ENCODE measurements at regions not wholly inside any gene's neighbourhood (a gene's known extent, or its start where the extent isn't known, plus 50 kb on each side); places are given as distances from the start of the nearest gene placed in this dataset.
"Not testable (repeated sequence)": the region's sequence is repeated elsewhere in the genome, so short reads cannot be mapped to it uniquely, and the experiment has no call there.

DNA sequence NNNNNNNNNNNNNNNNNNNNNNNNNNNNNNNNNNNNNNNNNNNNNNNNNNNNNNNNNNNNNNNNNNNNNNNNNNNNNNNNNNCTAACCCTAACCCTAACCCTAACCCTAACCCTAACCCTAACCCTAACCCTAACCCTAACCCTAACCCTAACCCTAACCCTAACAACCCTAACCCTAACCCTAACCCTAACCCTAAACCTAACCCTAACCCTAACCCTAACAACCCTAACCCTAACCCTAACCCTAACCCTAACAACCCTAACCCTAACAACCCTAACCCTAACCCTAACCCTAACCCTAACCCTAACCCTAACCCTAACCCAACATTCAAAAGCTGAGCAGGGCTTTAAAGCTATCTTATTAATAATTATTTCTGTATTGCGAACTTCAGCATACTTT lies 182.5 kb upstream of the FAM20C start:
- H3K27ac Mint-ChIP-seq; H3K9me3 Mint-ChIP-seq; H3K36me3 Mint-ChIP-seq; DNase-seq (ENCODE audit: low spot score in 2 of 2); ATAC-seq: not testable (repeated sequence)

DNA sequence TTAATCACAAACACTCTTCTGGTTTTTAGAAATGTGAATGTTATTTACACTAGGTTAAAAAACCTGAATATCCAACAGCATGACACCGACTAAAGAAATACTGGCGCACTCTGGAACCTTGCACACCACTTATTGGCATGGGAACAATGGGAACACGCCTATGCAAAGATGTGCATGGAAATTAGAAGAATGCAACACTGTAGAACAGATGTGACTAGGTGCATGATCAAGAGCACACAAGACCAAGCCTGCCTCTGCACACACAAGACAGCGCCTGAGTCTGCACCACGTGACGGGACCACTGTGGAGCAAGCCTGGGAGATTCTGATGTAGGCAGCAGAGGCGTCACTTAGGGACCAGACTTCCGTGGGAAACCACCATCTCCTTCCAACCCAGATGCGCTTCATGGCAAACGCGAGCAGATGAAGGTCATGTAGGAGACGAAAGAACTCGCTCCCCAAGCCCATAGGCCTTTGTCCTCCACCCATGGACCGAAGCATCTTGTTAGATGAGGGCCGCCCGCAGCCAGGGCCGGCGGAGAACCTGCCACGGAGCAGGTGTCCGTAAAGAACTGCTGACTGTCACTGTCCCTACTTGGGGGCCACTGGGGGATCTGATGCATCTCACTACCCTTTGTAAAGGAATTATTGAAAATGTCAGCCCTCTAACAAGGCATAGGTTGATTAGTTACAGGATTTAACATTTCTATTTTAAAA lies 159.6 kb upstream of the FAM20C start:
- ATAC-seq; DNase-seq (ENCODE audit: low spot score in 2 of 2); H3K36me3 Mint-ChIP-seq; H3K9me3 Mint-ChIP-seq; H3K27ac Mint-ChIP-seq: not testable (repeated sequence)

DNA sequence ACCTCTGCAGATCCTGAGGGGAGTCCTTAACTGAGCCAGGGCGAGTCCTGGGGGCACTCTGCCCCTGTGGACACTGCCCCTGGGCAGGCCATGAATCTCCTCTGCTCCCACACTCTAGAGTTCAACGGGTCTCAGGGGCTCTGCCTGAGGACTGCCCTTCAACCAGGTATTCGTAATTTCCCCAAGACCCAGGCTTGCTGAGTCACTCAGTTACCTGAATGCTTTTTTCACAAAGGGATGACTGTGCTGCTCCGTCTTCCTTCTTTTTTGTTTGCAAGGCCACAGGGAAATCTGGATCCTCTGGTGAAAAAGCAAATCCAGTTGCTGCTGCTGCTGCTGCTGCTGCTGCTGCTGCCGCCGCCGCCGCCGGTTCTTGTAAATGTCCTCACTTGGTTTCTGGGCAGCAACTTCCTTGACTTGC lies 157.2 kb upstream of the FAM20C start:
- not testable (repeated sequence) for H3K27ac Mint-ChIP-seq; ATAC-seq; H3K36me3 Mint-ChIP-seq; DNase-seq (ENCODE audit: low spot score in 2 of 2); H3K9me3 Mint-ChIP-seq

GRCh38 chr7:36539-36938 lies 155.8 kb upstream of the FAM20C start:
- not testable (repeated sequence) for H3K36me3 Mint-ChIP-seq; ATAC-seq; H3K27ac Mint-ChIP-seq; H3K9me3 Mint-ChIP-seq; DNase-seq (ENCODE audit: low spot score in 2 of 2)

GRCh38 chr7:37656-38055 lies 154.7 kb upstream of the FAM20C start:
- not testable (repeated sequence) for H3K27ac Mint-ChIP-seq; H3K36me3 Mint-ChIP-seq; H3K9me3 Mint-ChIP-seq; ATAC-seq; DNase-seq (ENCODE audit: low spot score in 2 of 2)

DNA sequence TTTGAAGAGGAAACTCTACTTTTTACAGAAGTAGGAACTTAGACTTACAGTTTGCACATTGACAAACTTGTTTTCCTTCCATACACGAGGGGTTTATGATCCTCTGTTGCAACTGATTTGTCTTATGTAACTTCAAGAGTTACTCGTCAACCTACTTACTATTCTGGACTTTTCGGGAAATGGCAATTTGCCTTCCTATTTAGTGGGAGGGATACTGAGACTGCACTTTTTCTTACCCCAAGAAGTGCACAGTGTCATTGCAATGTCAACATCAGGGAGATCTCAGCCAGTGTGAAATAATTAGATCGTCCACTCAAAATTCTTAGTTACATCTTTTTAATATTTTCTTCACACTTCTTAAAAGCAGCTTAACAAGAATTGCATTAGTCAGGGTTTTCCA lies 153.9 kb upstream of the FAM20C start:
- not testable (repeated sequence) for DNase-seq (ENCODE audit: low spot score in 2 of 2); H3K36me3 Mint-ChIP-seq; ATAC-seq; H3K9me3 Mint-ChIP-seq; H3K27ac Mint-ChIP-seq

DNA sequence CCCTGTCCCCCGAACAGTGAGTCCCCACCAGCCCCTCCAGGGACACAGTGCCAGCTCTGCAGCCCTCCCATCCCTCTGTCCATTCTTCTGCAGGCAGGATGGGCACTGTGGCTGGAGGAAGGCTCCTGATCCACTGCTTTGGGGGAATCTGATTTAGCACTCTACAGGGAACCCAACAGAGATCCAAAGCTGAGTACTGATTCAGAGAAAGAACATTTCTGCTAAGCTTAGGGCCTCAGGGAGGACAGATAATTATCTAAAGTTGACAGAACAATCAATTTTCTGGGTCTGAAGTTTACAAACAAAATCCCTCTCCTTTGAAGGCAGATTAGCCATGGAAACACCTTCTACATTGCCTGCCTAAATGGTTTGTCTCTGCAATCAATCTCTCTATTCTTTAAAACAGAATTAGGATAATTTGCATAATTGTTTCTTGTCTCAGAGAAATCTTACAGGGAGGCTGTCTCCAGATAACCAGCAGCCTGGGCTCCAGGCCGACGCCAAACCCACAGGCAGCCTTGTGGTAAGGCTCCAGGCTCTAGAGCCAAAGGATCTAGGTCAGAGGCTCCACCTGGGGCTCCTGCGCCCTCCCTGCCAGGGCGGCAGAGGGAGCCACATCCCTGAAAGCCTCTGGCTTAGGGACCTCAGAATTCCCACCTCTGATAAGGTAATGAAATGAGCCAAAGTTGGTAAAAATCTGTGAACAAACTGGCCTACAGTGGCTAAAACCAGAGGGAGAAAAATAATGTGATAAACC lies 152.2 kb upstream of the FAM20C start:
- not testable (repeated sequence) for H3K27ac Mint-ChIP-seq; H3K36me3 Mint-ChIP-seq; DNase-seq (ENCODE audit: low spot score in 2 of 2); ATAC-seq; H3K9me3 Mint-ChIP-seq

DNA sequence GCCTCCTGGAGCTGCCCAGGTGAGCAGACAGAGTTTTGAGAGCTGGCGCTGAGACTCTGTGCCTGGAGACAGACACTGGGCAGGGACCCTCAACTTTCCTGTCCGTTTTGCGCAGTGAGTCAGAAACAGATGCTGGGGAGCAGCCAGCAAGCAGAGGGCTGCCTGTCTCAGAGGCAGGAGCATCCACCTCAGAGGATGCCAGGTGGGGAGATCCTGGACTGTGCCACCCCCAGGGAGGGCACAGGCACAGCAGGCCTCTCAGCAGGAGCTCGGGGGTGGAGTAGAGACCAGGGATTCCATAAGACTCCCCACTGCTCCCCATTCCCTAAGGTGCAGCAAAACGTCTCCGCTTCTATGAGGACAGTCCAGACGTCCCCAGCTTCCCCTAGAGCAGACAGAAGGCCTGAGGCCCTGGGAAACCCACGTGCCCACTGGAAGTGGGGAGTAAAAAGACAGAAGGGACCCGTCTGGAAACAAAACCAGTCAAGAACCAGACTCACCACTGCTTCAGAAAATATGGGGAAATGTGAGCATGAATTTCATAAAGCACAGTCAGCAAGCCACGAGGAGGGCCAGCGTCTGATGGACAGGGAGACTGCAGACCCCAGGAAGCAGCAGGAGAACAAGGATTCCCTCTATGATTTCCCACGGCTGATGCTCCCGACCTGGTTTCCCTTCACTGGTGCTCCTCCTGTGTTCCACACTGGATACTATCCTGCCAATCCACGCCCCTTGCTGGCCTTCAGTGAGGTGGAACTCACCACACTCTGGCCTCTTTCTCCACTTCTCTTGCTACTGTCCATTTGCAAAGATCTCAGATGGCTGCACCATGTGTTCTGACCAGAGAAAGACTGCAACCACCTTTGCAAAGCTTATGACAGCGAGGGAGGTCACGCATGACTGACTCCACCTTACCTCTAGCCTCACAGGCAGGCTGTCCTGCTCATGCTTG lies 151.3 kb upstream of the FAM20C start:
- no peak overlapping the region for H3K27ac Mint-ChIP-seq

DNA sequence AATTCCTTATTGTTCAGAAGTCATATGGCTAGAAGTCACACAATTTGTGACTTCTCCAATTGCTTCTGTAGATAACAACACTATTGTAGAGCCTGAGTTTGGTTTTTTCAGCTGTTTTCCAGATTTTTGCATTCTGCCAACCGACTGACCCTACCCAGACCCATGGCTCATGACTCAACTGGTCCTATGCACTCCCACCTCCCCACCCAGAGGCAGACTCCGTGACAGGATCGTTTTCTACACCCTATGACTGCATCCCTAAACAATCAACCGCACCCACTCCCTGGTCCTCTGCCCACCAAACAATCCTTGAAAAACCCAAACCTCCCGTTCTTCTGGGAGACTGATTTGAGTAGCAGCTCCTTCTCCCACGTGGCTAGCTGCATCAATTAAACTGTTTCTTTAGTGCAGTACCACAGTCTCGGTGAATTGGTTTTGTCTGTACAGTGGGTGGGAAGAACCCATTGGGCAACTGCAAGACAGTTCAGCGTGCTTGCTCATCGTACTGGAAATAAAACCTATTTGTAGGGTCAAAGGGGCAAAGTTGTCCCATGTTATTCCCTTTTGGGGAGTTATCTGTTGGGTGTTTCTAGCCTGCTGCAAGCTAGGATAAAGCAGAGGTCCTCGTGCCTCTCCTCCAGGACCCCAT lies 150.3 kb upstream of the FAM20C start:
- Mint-ChIP-seq H3K9me3 (no peaks in the 10 kb centered on the region), H3K27ac (no peak overlapping the region), H3K36me3 (no peaks in the 10 kb centered on the region)
- no peak for DNase-seq (ENCODE audit: low spot score in 2 of 2)
- no peak for ATAC-seq

More for the DNA sequence above, 151.3 kb upstream of the FAM20C start:
- ATAC-seq (no peak), DNase-seq (ENCODE audit: low spot score in 2 of 2) (peak in 1 of 2 donors; percentile 1)
- Mint-ChIP-seq H3K9me3 (no peaks in the 10 kb centered on the region), H3K36me3 (no peaks in the 10 kb centered on the region)

GRCh38 chr7:43791-44540 lies 148.4 kb upstream of the FAM20C start:
- no peak for DNase-seq (ENCODE audit: low spot score in 2 of 2)
- no peak for ATAC-seq
- H3K27ac Mint-ChIP-seq = no peak overlapping the region
- no peaks in the 10 kb centered on the region for H3K36me3 Mint-ChIP-seq
- H3K9me3 Mint-ChIP-seq = no peaks in the 10 kb centered on the region

DNA sequence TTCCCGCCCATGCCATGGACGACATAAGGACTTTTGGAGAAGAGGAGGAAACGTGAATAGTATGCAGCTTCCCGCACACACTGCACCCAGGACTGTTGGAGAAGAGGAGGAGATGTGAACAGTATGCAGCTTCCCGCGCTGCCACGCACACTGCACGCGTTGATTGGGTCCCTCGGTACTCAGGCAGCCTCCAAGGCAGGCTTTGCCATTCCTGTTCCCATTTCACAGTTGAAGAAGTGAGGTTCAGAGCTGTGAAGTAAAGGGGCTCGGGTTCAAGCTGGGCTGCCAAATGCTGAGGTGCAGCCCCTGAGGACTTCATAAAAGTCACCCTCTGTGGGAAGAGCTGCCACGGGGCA lies 147.9 kb upstream of the FAM20C start:
- ATAC-seq = no peak
- Mint-ChIP-seq H3K36me3 (no peaks in the 10 kb centered on the region), H3K9me3 (no peaks in the 10 kb centered on the region), H3K27ac (no peak overlapping the region)
- no peak for DNase-seq (ENCODE audit: low spot score in 2 of 2)

GRCh38 chr7:45106-46090 lies 147.0 kb upstream of the FAM20C start:
- no peak for DNase-seq (ENCODE audit: low spot score in 2 of 2)
- Mint-ChIP-seq H3K9me3 (no peaks in the 10 kb centered on the region), H3K36me3 (no peaks in the 10 kb centered on the region), H3K27ac (no peak overlapping the region)
- ATAC-seq = peak; percentile 49 to 67

DNA sequence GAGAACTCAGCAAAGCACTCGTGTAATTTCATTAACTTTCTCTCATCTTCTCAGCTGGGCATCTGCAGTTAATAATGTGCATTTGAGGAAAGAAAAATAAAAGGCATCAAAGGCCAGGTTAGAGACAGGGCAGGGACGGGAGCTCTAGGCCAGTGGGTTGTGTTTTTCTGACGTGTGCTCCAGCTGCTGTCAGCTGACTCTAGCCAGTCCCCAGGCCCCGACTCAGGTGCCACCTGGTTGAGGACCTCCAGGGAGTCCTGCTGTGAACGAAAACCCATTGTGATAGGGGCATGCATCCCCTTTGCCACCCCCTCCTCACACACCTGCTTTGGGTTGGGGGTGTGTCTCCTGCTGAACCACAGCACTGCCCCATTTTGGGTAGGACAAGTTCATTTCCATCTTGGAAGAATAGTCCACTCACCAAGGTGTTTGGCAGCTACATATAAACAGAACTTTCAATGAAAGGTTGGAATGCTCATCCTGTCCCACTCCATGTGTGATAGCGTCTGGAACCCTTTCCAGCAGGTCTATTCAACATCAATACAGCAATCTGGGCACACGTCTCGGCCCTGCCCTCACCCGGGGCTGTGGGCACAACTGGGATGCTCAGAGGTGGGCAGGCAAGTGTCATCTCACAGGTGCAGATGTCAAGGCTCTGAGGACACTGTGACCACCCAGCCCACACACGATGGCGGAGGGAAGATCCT lies 146.1 kb upstream of the FAM20C start:
- no peaks in the 10 kb centered on the region for H3K9me3 Mint-ChIP-seq
- ATAC-seq = no peak
- no peak overlapping the region for H3K27ac Mint-ChIP-seq

DNA sequence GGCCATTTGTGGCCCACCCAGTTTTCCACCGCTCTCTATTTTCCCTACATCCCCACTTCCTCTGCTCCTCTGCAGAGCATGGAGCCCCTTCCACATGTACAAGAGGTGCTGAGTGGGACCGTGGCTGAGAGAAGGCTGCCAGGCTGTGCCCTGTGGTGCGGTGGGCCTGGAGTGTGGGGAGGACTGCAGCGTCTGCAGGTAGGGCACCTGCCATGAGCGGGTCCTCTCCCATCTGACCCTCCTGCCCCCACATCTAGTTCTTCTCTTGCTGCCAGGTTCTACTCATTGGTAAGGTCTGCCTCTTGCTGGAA lies 145.6 kb upstream of the FAM20C start:
- DNase-seq (ENCODE audit: low spot score in 2 of 2) (no peak), ATAC-seq (no peak)
- no peaks in the 10 kb centered on the region for H3K9me3 Mint-ChIP-seq
- H3K27ac Mint-ChIP-seq = no peak overlapping the region
- no peaks in the 10 kb centered on the region for H3K36me3 Mint-ChIP-seq

More for the DNA sequence above, 146.1 kb upstream of the FAM20C start:
- DNase-seq (ENCODE audit: low spot score in 2 of 2) = no peak
- no peaks in the 10 kb centered on the region for H3K36me3 Mint-ChIP-seq

Measured in activated naive CD4-positive, alpha-beta T cell treated with anti-CD3 and anti-CD28 coated beads, Interleukin-2, amount 50 U/mL, for 72 hours (primary cell).